GM12874 (cell line): ENCODE measurements at regions not wholly inside any gene's neighbourhood (a gene's known extent, or its start where the extent isn't known, plus 50 kb on each side); places are given as distances from the start of the nearest gene placed in this dataset.

Experiments
- TF ChIP-seq, protein P1 (sequence below): IDR thresholded peaks from 2 replicates; pipeline ENCODE4 v1.5.1; 2011; ENCODE audit warnings: low read depth, mild to moderate bottlenecking, control low read depth, low read length, moderate library complexity; ENCODE audit not compliant: insufficient read depth

DNA sequence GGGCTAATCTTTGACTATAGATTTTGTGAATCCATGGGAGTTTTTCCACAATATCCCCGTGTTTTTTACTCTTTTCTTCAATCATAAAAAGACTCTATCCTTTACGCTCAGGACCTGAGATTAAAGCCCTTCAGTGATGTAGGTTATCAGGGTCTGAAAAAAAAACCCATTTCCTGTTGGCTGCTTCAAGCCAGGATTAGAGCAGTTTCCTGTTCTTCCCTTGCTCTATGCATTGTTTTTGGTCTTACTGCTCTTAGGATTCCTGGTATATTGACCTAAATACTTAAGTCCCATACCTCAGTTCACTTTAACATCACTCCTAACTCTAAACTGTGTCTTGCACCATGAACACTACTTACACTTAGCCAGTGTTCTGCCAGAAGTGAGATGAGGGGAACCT lies 319.3 kb upstream of the CHD1 start:
- TF ChIP-seq, protein P1, sequence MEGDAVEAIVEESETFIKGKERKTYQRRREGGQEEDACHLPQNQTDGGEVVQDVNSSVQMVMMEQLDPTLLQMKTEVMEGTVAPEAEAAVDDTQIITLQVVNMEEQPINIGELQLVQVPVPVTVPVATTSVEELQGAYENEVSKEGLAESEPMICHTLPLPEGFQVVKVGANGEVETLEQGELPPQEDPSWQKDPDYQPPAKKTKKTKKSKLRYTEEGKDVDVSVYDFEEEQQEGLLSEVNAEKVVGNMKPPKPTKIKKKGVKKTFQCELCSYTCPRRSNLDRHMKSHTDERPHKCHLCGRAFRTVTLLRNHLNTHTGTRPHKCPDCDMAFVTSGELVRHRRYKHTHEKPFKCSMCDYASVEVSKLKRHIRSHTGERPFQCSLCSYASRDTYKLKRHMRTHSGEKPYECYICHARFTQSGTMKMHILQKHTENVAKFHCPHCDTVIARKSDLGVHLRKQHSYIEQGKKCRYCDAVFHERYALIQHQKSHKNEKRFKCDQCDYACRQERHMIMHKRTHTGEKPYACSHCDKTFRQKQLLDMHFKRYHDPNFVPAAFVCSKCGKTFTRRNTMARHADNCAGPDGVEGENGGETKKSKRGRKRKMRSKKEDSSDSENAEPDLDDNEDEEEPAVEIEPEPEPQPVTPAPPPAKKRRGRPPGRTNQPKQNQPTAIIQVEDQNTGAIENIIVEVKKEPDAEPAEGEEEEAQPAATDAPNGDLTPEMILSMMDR: no peak

DNA sequence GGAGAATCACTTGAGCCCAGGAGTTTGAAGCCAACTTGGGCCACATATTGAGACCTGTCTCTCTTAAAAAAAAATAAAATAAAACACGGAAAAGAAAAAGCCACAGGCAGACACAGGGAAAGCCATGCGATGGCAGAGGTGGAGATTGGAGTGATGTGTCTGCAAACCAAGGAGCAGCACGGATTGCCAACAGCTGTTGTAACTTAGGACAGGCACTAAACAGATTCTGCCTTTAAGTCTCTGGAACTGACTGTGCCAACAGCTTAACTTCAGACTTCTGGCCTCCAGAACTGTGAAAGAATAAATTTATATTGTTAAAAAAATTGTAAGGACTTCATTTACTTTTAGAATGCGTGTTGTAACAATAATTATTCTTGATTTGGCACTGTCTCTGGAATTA lies 318.5 kb upstream of the CHD1 start:
- TF ChIP-seq, protein P1: no peak

DNA sequence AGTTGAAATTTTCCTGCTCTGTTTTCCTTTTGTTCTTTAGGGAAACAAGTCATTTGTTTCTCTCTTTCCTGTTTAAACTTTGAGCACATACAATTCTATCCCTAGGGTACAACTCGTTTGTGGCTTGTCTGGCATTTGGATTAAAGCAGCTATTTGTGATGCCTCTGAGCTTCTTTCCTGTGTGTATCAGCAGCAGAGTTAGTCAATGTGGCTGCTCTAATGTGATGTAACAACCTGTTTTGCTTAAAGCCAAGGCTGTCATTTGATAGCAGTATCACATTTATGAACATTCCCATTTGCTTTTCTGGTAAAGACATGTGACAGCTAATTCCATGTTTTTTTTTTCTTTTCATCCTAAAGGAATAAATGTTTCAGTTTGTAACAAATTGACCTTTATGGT lies 314.3 kb upstream of the CHD1 start:
- TF ChIP-seq, protein P1: no peak

DNA sequence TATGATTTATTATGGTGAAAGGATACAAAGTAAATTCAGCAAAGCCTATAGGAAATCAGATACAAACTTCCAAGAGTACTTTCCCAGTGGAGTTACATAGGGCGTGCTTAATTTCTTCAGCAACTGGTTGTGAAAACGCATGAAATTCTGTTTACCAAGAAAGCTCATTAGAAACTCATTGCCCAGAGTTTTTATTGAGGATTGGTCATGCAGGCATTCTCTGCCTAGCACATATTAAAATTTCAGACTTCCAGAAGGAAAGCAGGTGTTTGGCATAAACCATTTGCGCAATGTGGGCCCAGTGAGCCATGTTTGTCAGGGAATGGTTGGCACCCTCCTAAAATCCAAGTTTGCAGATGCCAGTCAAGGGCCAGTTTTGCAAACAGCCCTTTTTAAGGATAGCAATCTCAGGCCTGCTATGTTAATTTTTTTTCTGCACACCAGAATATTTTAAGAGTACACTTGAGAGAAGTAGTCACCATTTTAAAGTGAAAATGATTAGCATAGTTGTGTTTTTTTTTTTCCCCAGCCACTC lies 311.1 kb upstream of the CHD1 start:
- TF ChIP-seq, protein P1: no peak

DNA sequence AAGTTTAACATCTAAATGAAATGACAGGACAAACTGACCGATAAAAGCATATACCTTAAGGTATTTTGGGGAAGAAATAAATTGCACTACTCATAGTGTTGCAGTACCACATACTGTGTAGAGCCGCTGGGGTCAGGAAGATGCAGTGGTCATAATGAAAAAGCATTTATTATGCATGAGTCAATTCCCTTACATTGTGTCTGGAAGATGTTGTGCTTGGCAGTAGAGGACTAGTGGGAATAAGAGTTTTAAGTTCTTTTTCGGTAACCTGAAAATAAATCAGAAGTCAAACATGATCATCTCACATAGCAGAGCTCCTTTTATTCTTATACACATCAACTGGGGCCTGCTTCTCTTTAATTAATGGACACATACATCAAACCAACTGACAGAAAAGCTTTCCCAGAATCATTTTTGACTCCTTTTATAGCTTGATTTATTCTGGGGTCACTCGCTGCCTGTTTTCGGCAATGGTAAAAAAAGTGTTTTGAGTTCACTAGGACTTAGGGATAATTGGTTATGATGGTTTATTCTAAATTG lies 262.5 kb upstream of the CHD1 start:
- TF ChIP-seq, protein P1: no peak

DNA sequence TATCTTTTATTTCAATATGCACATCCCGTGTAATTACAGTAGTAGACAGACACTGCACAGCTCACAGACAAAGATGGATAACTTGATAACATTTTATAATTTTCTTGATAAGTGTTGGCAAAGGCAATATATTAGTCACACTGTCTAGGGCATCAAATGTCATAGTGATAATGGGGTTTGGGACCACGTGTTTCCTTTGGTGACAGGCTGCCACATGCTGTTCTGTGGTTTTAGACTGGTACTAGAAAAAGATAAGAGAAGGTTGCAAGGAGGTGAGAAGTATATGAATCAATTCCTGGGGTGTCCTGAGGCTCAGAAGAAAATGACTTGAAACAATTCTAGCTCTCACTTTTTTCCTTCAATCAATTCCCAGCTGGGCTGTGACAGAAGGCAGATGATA lies 258.8 kb upstream of the CHD1 start:
- TF ChIP-seq, protein P1: no peak

DNA sequence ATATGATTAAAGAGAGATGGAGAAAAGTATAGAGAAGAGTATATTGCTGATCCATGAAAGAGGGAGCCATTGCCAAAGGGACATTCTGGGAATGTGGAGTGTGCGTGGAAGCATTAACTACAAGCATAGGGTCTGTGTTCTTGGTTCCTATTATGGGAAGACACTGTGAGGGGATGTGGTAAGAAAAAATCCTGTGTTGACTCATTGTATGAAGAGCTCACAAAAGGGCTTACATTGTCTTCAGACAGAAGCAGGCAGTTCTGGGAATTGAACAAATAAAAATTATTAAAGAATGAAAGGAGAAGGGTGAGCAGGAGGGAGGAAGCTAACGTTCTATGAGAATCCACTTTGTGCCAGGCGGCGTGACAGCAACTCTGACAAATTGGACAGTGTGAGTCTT lies 250.4 kb upstream of the CHD1 start:
- TF ChIP-seq, protein P1: no peak
